ENCODE measurements at regions not wholly inside any gene's neighbourhood (a gene's known extent, or its start where the extent isn't known, plus 50 kb on each side); places are given as distances from the start of the nearest gene placed in this dataset.

- H3K4me3 ChIP-seq = no peak overlapping the region
- TF ChIP-seq, protein P1, sequence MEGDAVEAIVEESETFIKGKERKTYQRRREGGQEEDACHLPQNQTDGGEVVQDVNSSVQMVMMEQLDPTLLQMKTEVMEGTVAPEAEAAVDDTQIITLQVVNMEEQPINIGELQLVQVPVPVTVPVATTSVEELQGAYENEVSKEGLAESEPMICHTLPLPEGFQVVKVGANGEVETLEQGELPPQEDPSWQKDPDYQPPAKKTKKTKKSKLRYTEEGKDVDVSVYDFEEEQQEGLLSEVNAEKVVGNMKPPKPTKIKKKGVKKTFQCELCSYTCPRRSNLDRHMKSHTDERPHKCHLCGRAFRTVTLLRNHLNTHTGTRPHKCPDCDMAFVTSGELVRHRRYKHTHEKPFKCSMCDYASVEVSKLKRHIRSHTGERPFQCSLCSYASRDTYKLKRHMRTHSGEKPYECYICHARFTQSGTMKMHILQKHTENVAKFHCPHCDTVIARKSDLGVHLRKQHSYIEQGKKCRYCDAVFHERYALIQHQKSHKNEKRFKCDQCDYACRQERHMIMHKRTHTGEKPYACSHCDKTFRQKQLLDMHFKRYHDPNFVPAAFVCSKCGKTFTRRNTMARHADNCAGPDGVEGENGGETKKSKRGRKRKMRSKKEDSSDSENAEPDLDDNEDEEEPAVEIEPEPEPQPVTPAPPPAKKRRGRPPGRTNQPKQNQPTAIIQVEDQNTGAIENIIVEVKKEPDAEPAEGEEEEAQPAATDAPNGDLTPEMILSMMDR (IDR thresholded peaks at IDR 0.05) = no peak
- no peak for TF ChIP-seq POLR2AphosphoS5 (IDR thresholded peaks at IDR 0.05)
- TF ChIP-seq EP300 (IDR thresholded peaks at IDR 0.05) = no peak
- no peak for TF ChIP-seq POLR2A (IDR thresholded peaks at IDR 0.05)
- H3K27ac ChIP-seq = no peak overlapping the region
- H3K36me3 ChIP-seq = no peaks in the 10 kb centered on the region
- H3K27me3 ChIP-seq = no peaks in the 10 kb centered on the region
- no peak for ATAC-seq (ENCODE audit: low FRiP score in 2 of 2)
- 92 to 93% methylated on average over 5 to 9 of the region's 9 CpGs for WGBS, 2 donors
- DNase-seq = no peak
- H3K4me1 ChIP-seq = no peaks in the 10 kb centered on the region
- H3K9me3 ChIP-seq = peaks cover 0 to 3% (median 1%) of the 10 kb centered on the region in 4 donors
Observed at GRCh38 chr19:30744741-30745475, 372.7 kb downstream of the ZNF536 start.

GRCh38 chr19:30743702-30744101 lies 371.5 kb downstream of the ZNF536 start:
- no peaks in the 10 kb centered on the region for H3K36me3 ChIP-seq
- no peak overlapping the region for H3K4me3 ChIP-seq
- no peak for ATAC-seq (ENCODE audit: low FRiP score in 2 of 2)
- H3K27me3 ChIP-seq = no peaks in the 10 kb centered on the region
- 80 to 89% methylated on average over 5 of the region's 5 CpGs for WGBS, 2 donors
- H3K27ac ChIP-seq = no peak overlapping the region
- no peaks in the 10 kb centered on the region for H3K9me3 ChIP-seq
- DNase-seq = peak in 1 of 2 donors; percentile 57
- H3K4me1 ChIP-seq = no peaks in the 10 kb centered on the region
- TF ChIP-seq POLR2A (IDR thresholded peaks at IDR 0.05) (no peak), POLR2AphosphoS5 (IDR thresholded peaks at IDR 0.05) (no peak)
- TF ChIP-seq, protein P1 (IDR thresholded peaks at IDR 0.05) = no peak

DNA sequence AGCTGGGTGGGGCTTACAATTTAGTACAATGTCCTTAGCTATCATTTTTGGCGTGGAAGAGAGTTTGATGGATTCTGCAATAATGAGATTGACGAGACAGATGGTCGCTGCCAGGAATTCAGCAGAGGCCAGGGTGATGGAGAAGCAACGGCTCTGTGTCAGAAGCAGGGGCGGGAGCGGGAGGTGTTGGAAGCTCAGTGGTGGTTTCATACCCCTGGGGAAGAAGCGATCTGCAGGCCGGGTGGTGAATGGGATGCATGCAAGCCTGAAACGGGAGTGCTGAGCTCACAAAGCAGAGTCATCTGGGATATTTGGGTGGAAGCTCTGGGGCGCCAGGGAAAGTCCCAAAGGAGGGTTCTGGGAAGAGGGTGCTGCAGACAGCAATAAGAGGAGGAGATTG lies 370.8 kb downstream of the ZNF536 start:
- Histone ChIP-seq H3K36me3 (no peaks in the 10 kb centered on the region), H3K4me3 (no peak overlapping the region), H3K27me3 (no peaks in the 10 kb centered on the region), H3K4me1 (no peaks in the 10 kb centered on the region), H3K27ac (no peak overlapping the region), H3K9me3 (no peaks in the 10 kb centered on the region)
- ATAC-seq (ENCODE audit: low FRiP score in 2 of 2) = no peak
- TF ChIP-seq POLR2A (IDR thresholded peaks at IDR 0.05) (no peak), EP300 (IDR thresholded peaks at IDR 0.05) (no peak), POLR2AphosphoS5 (IDR thresholded peaks at IDR 0.05) (no peak)
- TF ChIP-seq, protein P1 (IDR thresholded peaks at IDR 0.05) = no peak
- 47 to 50% methylated on average over 10 of the region's 10 CpGs for WGBS, 2 donors
- DNase-seq = no peak

GRCh38 chr19:30742406-30742938 lies 370.3 kb downstream of the ZNF536 start:
- Histone ChIP-seq H3K4me3 (no peak overlapping the region), H3K36me3 (no peaks in the 10 kb centered on the region), H3K27me3 (no peaks in the 10 kb centered on the region), H3K9me3 (no peaks in the 10 kb centered on the region), H3K4me1 (no peaks in the 10 kb centered on the region), H3K27ac (no peak overlapping the region)
- no peak for ATAC-seq (ENCODE audit: low FRiP score in 2 of 2)
- TF ChIP-seq EP300 (IDR thresholded peaks at IDR 0.05) (no peak), POLR2AphosphoS5 (IDR thresholded peaks at IDR 0.05) (no peak), POLR2A (IDR thresholded peaks at IDR 0.05) (no peak)
- TF ChIP-seq, protein P1 (IDR thresholded peaks at IDR 0.05) = no peak
- 53 to 59% methylated on average over 11 to 12 of the region's 12 CpGs for WGBS, 2 donors
- DNase-seq = no peak

DNA sequence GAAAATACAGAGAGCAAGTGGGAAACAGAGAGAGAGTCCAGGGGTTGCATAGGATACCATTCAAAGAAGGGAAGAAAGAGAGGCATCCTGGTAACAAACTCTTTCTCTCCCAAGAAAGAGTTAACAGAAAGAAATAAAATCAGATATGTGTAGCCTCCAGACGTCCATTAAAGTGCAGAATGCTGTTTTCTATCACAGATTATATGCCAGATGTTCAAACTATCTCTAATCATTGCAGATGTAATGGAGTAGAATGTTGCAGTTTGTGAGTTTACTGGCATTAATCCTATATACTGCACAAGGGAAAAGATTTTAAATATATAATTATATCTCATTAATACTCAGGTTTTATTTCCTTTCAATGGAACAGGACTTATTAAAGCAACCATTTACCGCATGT lies 369.4 kb downstream of the ZNF536 start:
- no peak overlapping the region for H3K27ac ChIP-seq
- 44% methylated on average over 2 of the region's 2 CpGs for WGBS, 2 donors
- H3K9me3 ChIP-seq = no peaks in the 10 kb centered on the region
- no peaks in the 10 kb centered on the region for H3K36me3 ChIP-seq
- ATAC-seq (ENCODE audit: low FRiP score in 2 of 2) (no peak), DNase-seq (no peak)
- TF ChIP-seq POLR2AphosphoS5 (IDR thresholded peaks at IDR 0.05) = no peak
- no peak for TF ChIP-seq EP300 (IDR thresholded peaks at IDR 0.05)
- TF ChIP-seq, protein P1 (IDR thresholded peaks at IDR 0.05) = no peak
- no peak for TF ChIP-seq POLR2A (IDR thresholded peaks at IDR 0.05)
- H3K4me1 ChIP-seq = no peaks in the 10 kb centered on the region
- no peaks in the 10 kb centered on the region for H3K27me3 ChIP-seq
- no peak overlapping the region for H3K4me3 ChIP-seq
